Astrocyte (in vitro differentiated cells and primary cell): ENCODE measurements at regions not wholly inside any gene's neighbourhood (a gene's known extent, or its start where the extent isn't known, plus 50 kb on each side); places are given as distances from the start of the nearest gene placed in this dataset.

Experiments used
- EZH2 ChIP-seq: IDR thresholded peaks from 2 replicates; pipeline ENCODE4 v1.6.1; 2012; ENCODE audit warnings: mild to moderate bottlenecking, low read length, inconsistent platforms; ENCODE audit not compliant: insufficient read depth
- TF ChIP-seq, protein P1 (sequence below): IDR thresholded peaks from 2 replicates; pipeline ENCODE4 v1.5.1; 2011; ENCODE audit warnings: low read depth, mild to moderate bottlenecking, inconsistent platforms, low read length, moderate library complexity; ENCODE audit not compliant: insufficient read depth

GRCh38 chr11:101770648-101771047, 144.2 kb upstream of the CEP126 start:
- TF ChIP-seq, protein P1, sequence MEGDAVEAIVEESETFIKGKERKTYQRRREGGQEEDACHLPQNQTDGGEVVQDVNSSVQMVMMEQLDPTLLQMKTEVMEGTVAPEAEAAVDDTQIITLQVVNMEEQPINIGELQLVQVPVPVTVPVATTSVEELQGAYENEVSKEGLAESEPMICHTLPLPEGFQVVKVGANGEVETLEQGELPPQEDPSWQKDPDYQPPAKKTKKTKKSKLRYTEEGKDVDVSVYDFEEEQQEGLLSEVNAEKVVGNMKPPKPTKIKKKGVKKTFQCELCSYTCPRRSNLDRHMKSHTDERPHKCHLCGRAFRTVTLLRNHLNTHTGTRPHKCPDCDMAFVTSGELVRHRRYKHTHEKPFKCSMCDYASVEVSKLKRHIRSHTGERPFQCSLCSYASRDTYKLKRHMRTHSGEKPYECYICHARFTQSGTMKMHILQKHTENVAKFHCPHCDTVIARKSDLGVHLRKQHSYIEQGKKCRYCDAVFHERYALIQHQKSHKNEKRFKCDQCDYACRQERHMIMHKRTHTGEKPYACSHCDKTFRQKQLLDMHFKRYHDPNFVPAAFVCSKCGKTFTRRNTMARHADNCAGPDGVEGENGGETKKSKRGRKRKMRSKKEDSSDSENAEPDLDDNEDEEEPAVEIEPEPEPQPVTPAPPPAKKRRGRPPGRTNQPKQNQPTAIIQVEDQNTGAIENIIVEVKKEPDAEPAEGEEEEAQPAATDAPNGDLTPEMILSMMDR: no peak
- TF ChIP-seq EZH2: no peak
